ENCODE measurements at regions not wholly inside any gene's neighbourhood (a gene's known extent, or its start where the extent isn't known, plus 50 kb on each side); places are given as distances from the start of the nearest gene placed in this dataset.

- peak overlapping the region; percentile 68 for H3K4me2 ChIP-seq (ENCODE audit: control insufficient read depth, extremely low read depth, insufficient read depth, low read depth, low read length)
- H3K9me1 ChIP-seq (ENCODE audit: control insufficient read depth, extremely low read depth, insufficient read depth, low read length): no peaks in the 10 kb centered on the region
- H3K79me2 ChIP-seq (ENCODE audit: control insufficient read depth, insufficient read depth, low read length): no peaks in the 10 kb centered on the region
- H2AFZ ChIP-seq (ENCODE audit: control insufficient read depth, low read length): peak overlapping the region; percentile 8
- dilution Hi-C loops (cut with MboI; ENCODE audit: extremely low pct_ligation_motif_present, low sequenced_read_pairs): no loop called here
- H3K9me3 ChIP-seq (ENCODE audit: control insufficient read depth, low read depth, low read length): no peaks in the 10 kb centered on the region
- H3K4me1 ChIP-seq (ENCODE audit: control insufficient read depth, extremely low read depth, insufficient read depth, low read length): peaks cover 43% of the 10 kb centered on the region
- TF ChIP-seq EZH2 (IDR thresholded peaks at IDR 0.05; ENCODE audit: low read length): no peak
- TF ChIP-seq, protein P1, sequence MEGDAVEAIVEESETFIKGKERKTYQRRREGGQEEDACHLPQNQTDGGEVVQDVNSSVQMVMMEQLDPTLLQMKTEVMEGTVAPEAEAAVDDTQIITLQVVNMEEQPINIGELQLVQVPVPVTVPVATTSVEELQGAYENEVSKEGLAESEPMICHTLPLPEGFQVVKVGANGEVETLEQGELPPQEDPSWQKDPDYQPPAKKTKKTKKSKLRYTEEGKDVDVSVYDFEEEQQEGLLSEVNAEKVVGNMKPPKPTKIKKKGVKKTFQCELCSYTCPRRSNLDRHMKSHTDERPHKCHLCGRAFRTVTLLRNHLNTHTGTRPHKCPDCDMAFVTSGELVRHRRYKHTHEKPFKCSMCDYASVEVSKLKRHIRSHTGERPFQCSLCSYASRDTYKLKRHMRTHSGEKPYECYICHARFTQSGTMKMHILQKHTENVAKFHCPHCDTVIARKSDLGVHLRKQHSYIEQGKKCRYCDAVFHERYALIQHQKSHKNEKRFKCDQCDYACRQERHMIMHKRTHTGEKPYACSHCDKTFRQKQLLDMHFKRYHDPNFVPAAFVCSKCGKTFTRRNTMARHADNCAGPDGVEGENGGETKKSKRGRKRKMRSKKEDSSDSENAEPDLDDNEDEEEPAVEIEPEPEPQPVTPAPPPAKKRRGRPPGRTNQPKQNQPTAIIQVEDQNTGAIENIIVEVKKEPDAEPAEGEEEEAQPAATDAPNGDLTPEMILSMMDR (optimal IDR thresholded peaks at IDR 0.05 in 1 of 3, IDR thresholded peaks at IDR 0.05 in 1 of 3, conservative IDR thresholded peaks at IDR 0.05 in 1 of 3; ENCODE audit: extremely low read depth in 1 of 3, insufficient read depth in 2 of 3, low read length in 3 of 3): no peak
- FAIRE-seq (peak; percentile 100), DNase-seq (ENCODE audit: low read depth, low spot score) (no peak)
- peak overlapping the region in 1 of 3 experiments; percentile 6 for H3K4me3 ChIP-seq (ENCODE audit: control insufficient read depth in 2 of 3, extremely low read depth in 1 of 3, insufficient read depth in 2 of 3, low read depth in 1 of 3, low read length in 3 of 3)
- peak overlapping the region; percentile 86 for H3K27ac ChIP-seq (ENCODE audit: control insufficient read depth, insufficient read depth, low read length)
- peak overlapping the region; percentile 13 for H3K9ac ChIP-seq (ENCODE audit: control insufficient read depth, extremely low read depth, insufficient read depth, low read length)
- no peaks in the 10 kb centered on the region for H4K20me1 ChIP-seq (ENCODE audit: control insufficient read depth, extremely low read depth, insufficient read depth, low read length)
- no peaks in the 10 kb centered on the region for H3K36me3 ChIP-seq (ENCODE audit: control insufficient read depth in 2 of 2, extremely low read depth in 1 of 2, insufficient read depth in 2 of 2, low read length in 2 of 2)
- no peaks in the 10 kb centered on the region for H3K27me3 ChIP-seq (ENCODE audit: control insufficient read depth, extremely low read depth, insufficient read depth, low read length)
These were observed 194.4 kb downstream of the FOXA2 start for GRCh38 chr20:22389836-22390542.

DNA sequence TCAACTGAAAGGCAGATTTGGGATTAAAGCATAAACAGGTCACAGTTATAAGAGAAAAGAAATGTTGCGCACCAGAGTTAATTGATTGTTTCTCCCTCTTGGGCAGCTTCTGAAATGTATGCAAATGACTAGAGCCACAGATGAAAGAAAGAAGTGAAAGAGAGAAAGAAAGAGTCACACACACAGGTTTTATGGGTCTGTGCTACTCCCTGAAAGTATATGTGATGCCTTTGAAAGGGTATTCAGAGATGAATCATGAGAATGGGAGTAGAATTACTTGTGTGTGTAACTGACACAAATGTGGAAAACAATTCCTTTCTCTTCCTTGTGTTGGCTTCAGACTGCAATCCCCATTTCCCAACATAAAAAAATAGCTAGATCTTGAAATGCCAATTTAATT is 196.9 kb downstream of the FOXA2 start:
- H3K4me1 ChIP-seq (ENCODE audit: control insufficient read depth, extremely low read depth, insufficient read depth, low read length): peaks cover 54% of the 10 kb centered on the region
- H3K4me3 ChIP-seq (ENCODE audit: control insufficient read depth in 2 of 3, extremely low read depth in 1 of 3, insufficient read depth in 2 of 3, low read depth in 1 of 3, low read length in 3 of 3): no peak overlapping the region
- no peak for TF ChIP-seq EZH2 (IDR thresholded peaks at IDR 0.05; ENCODE audit: low read length)
- TF ChIP-seq, protein P1 (optimal IDR thresholded peaks at IDR 0.05 in 1 of 3, IDR thresholded peaks at IDR 0.05 in 1 of 3, conservative IDR thresholded peaks at IDR 0.05 in 1 of 3; ENCODE audit: extremely low read depth in 1 of 3, insufficient read depth in 2 of 3, low read length in 3 of 3): no peak
- no peaks in the 10 kb centered on the region for H3K9me3 ChIP-seq (ENCODE audit: control insufficient read depth, low read depth, low read length)
- no peaks in the 10 kb centered on the region for H4K20me1 ChIP-seq (ENCODE audit: control insufficient read depth, extremely low read depth, insufficient read depth, low read length)
- H3K36me3 ChIP-seq (ENCODE audit: control insufficient read depth in 2 of 2, extremely low read depth in 1 of 2, insufficient read depth in 2 of 2, low read length in 2 of 2): no peaks in the 10 kb centered on the region
- no peak overlapping the region for H3K9ac ChIP-seq (ENCODE audit: control insufficient read depth, extremely low read depth, insufficient read depth, low read length)
- H3K9me1 ChIP-seq (ENCODE audit: control insufficient read depth, extremely low read depth, insufficient read depth, low read length): no peaks in the 10 kb centered on the region
- no peak for DNase-seq (ENCODE audit: low read depth, low spot score)
- FAIRE-seq: peak; percentile 46
- no peak overlapping the region for H3K27ac ChIP-seq (ENCODE audit: control insufficient read depth, insufficient read depth, low read length)
- no peak overlapping the region for H3K4me2 ChIP-seq (ENCODE audit: control insufficient read depth, extremely low read depth, insufficient read depth, low read depth, low read length)
- no peaks in the 10 kb centered on the region for H3K79me2 ChIP-seq (ENCODE audit: control insufficient read depth, insufficient read depth, low read length)
- dilution Hi-C loops (cut with MboI; ENCODE audit: extremely low pct_ligation_motif_present, low sequenced_read_pairs): no loop called here
- H3K27me3 ChIP-seq (ENCODE audit: control insufficient read depth, extremely low read depth, insufficient read depth, low read length): no peaks in the 10 kb centered on the region
- H2AFZ ChIP-seq (ENCODE audit: control insufficient read depth, low read length): peak overlapping the region; percentile 17
